CD4-positive, alpha-beta T cell treated with Interferon gamma for 1 hour (primary cell): ENCODE measurements at regions not wholly inside any gene's neighbourhood (a gene's known extent, or its start where the extent isn't known, plus 50 kb on each side); places are given as distances from the start of the nearest gene placed in this dataset.
"Not testable (repeated sequence)": the region's sequence is repeated elsewhere in the genome, so short reads cannot be mapped to it uniquely, and the experiment has no call there.

ENCODE experiments used
- DNase-seq: peaks from one replicate; pipeline ENCODE4 v3.0.0-alpha.2; 2020

DNA sequence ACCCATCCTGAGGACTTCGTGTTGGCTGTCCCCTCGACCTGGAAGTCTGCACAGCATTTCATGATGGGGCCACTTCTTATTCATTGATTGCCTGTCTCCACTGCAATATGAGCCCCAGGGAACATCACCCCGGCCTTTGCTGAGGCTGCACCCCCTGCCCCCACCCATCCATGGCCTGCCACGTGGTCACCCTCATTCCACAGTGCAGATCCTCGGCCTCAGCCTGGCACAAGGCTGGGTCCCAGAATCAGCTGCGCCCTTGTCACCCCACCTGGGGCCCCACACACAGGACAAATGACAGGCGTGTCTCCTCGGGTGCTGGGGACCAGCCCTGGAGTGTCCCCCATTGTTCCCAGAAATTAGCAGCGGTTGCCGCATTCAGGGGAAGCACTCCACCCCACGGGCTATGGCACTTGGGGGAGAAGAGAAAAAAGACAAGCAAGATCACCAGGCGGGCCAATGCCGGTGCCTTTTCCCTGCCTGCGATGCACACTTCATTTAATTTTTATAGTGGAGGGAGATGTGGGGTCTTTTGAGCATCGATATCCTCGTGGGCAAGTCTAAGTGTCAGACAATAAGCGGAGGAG, 157.4 kb downstream of the INHBB start:
- DNase-seq, result no peak

DNA sequence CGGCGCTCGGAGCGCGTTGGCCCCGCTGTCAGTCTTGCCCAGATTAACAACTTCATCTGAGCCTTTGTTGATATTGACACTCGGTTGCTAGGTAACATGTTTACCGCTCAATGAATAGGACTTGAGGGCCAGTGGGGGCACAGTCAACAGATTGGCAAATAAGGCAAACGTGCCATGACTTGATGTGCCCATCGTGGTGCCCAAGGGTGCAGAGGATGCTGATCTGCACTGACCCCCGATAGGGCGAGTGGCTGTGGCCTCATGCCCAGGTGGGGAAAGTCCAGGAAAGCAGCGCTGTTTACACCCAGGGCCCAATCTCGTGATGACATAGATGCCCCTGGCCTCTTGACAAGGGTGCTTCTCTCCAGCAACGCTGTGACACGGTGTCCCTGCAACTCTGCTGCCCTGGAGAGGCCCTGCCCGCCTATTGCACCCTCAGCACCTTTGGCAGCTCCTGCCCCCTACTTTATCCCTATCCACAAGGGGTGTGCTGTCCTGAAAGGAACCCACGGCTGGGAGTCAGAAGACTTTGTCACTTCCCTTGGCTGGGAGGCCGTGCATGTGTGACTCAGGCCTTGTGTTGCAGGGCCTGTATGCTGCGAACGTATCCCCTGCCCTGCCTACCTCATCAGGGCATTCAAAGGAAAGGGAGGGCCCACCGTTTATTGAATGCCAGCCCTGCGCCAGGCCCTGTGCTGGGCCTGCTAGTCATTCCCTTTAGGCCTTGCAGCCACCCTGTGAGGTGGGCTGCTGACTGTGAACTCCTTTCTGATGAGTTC, 158.0 kb downstream of the INHBB start:
- no peak for DNase-seq

DNA sequence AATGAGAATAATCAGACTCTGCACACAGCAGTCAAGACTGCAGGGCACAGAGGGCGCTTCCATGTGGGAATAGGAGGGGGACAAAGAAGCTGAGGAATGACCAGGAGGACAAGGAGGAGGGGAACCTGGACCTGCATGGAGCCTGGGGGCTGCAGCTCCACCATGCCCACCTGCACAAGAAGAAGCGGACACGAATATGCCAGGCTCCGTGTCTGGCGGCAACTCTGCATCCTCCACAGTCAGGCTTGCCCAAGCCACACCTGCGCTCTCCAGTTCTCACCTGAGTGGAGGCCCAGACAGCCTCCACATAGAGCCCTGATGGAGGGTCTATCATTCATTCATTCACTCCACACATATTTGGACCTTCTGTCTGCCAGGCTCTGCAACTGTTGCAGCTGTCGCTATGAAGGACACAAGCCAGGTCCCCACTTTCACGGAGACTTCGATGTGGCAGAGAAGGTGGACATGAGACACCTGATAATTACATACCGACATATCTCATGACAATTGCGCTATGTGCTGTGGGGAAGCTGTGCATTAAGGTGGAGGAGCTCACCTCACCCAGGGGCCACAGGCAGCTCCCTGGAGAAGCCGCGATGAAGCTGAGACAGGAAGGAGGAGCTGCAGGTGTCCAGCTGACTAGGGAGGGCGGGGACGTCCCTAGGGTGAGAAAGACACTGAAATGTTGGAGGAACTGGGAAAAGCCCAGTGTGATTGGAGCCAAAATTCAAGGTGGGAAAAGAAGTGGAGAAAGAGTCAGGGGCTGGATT, 159.2 kb downstream of the INHBB start:
- no peak for DNase-seq

DNA sequence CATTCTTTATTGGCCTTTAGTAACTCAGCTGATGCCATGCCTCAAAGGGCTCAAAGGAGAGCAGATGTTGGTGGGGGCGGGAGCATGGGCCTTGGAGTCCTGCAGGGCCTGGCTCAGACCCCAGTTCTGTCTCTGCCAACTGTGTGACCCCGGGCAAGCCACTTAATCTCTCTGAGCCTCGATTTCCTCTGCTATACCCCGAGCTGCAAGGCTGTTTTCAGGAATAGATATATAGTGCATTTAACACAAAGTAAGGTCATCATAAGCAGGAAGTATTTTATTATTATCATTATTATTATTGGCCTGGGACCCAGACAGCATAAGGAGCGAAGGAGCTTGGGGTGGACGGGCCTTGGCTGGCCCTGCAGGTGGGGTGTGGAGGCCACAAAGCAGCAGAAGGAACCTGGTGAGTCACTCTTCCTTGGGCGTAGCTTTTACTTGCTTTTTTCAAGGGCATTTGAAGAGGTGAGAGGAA, 162.7 kb downstream of the INHBB start:
- DNase-seq, result no peak

DNA sequence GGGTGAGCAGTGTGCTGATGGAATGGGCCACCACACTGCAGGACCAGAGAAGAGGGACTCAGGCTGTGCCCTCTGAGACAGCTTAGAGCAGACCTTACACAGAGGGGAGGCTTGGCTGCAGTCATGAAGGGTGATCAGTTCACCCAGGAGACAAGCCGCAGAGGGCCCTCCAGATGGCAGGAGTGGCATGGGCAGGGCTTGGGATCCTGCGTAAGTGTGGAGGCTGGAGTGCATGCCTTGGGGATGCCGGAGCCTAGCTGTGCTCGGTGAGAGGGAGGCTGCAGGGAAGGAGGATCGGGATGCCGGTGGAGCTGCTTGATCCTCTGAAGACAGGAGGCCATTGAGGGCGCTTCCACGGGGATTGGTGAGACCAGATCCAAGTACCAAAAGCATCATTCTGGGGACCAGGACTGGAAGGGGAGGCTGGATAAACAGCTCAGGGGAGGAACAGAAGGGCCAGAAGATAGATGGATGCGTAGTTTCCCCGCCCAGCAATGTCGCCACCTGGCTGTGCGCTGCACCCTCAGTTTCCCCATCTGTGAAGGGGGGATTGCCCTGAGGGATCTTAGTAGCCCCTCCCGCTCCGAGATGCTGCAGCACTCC, 163.4 kb downstream of the INHBB start:
- DNase-seq, result no peak

DNA sequence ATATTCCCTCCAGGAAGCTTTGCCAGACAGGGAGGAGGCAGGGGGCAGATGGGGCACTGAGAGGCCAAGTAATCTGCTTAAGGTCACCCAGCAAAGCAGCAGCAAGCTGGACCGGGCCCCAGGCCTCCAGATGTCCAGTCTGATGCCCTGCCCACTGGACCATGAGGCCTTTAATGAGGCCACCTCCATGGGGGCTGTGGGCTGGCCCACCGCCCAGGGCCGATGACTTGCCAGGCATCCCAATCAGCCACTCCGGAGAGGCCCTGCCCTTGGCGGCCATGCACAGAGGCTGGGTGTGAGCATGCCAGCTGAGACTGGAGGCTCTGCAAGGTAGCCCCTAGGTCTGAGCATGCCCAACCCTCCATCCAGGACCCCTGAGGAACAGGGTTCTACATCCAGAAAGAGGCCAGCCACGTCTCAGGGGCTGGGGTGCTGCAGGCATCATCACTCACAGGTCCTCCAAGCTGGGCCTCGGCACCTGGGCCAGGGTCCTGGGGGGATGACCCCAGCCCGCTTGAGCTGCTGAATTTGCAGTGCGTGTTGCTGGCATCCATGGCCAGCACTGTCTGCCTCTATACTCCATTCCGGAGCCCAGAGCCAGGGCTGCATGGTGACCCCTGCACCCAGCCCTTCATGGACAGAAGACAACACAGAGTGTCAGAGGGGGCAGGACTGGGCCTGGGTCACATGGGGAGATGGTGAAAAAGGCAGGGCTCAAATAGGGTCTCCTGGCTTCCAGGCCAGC, 164.2 kb downstream of the INHBB start:
- DNase-seq, result no peak

DNA sequence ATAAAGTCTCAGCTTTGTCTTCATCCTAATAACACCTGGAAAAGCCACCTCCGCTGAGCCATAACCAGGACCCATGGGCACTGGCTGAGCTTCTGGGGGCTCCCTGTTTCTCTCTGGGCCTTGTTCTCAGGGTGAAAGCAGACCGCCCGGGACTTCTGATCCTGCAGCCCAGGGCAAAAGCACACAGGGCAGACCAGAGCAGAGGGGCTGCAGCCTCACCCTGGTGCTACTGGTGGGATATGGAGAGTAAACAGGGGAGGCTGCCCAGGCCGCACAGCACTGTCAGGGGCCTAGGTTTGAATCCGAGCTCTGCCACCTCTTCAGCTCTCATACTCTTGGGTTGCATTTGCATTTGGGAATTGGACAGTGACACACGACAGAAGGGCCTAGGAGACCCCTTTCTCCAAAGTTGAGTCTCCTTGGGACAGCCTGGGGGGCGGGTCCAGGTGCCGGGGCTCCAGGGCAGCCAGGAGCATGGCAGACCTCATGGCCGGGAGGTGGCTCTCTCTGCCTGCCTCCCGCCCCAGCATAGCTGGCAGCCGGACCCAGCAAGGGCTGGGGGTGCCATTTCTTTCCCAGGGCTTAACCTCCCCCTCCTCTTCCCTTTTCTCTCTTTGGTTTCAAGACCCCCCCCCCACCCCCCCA, 164.9 kb downstream of the INHBB start:
- DNase-seq, result no peak

DNA sequence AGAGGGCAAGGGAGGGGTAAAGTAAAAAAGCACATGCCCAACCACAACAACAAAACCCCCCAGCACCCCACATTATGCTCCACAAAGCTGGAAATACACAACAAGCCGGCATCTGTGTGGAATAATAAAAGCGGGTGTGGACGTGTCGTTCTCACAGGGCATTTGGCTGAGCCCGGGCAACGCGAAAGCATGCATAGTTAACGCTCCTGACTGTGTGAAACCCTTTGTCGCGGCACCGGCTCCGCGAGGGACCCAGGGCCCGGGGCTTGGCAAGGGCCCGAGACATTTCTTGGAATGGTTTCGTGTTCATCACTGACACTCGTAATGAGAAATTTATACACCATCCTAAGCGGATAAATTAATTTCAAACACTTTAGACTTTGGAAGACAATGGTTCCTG, 165.6 kb downstream of the INHBB start:
- DNase-seq, result no peak

DNA sequence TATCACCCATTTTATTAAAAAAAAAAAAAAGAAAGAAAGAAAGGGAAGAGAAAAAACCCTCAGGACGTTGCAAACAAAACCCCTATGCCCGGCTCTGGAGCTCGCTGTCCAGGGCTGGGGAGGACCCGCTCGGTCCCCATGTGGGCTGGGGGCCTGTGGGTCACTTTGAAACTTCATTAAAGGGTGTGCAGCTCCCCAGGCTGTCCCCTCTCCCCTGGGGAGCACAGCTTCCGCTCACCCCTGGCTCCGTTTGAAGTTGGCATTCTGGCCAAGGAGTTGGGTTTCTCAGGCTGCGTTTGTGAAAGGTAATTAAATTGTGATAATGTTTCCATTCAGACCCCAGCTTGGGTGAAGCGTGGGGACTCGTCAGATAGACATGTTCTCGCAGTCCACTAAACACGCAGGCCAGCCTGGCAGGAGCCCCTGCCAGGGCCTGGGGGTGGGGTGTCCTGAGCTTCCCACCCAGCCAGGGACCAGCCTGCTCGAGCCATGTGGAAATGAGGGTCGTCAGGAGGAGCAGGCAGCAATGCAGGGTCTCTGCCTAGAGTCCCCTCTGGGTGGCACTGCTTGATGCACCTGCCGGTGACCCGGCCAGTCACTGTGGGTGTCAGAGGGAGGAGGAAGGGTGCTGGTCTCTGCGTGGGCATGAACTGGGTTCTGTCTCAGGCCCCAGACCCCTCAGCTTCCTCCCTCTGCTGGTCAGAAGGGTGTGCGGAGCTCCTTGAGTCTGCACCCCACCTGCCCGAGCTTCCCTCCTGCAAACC, 166.2 kb downstream of the INHBB start:
- DNase-seq, result no peak

DNA sequence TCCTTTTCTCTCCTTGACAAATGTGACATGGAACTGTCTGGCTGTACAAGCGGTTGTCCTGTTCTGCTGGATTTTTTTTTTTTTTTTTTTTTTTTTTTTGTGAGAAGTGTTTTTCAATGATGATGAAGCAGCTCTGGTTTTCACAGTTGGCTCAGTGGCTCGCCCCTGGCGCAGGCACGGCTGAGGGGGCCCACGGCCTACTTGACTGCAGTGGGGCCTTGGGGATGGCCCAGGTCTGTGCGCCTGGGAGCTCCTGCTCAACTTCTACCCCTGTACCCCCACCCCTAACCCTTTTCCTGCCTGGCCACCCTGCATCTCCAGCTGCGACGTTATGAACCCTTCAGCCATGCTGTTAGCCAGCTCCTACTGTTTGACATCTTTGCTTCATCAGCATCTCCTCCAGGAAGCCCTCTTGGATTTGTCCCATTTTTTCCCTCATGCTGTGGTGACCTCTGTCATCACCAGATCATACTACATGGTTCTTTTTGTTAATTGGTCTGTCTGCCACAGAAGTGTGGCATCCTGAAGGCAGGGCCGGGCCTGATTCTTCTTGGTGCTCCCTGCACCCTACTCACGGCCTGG, 167.9 kb downstream of the INHBB start:
- no peak for DNase-seq

DNA sequence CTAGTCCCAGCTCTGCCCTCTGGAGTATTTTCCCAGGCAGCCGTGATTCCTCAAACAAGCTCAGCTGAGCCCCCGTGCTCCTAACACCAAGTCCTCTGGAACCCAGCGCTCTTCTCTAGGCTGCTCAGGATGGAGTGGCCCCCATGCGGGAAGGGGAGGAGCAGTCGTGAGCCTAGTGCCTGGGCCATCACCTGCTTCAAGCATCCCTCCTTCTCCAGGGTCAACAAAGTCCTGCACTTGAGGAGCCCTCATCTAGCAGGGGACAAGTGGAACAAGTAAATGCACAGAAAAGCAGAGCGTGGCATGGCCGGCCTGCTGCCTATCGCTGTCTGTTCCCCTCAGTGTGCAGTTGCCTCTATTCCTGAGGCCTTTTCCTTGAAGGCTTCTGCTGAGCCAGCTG, 168.6 kb downstream of the INHBB start:
- DNase-seq, result no peak

DNA sequence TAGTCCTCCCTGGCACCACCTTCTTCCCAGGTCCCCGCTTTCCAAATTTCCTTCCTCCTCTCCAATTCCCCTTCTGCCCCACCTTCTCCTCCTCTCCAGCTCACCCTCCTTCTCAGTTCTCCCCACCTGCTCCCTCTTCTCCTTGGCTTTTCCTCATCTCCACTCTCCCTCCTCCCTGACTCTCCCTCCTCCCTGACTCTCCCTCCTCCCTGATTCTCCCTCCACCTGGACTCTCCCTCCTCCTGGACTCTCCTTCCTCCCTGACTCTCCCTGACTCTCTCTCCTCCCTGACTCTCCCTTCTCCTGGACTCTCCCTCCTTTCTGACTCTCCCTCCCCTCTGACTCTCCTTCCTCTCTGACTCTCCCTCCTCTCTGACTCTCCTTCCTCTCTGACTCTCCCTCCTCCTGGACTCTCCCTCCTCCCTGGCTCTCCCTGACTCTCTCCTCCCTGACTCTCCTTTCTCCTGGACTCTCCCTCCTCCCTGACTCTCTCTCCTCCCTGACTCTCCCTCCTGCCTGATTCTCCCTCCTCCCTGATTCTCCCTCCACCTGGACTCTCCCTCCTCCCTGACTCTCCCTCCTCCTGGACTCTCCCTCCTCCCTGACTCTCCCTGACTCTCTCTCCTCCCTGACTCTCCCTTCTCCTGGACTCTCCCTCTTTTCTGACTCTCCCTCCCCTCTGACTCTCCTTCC, 169.3 kb downstream of the INHBB start:
- not testable (repeated sequence) for DNase-seq

DNA sequence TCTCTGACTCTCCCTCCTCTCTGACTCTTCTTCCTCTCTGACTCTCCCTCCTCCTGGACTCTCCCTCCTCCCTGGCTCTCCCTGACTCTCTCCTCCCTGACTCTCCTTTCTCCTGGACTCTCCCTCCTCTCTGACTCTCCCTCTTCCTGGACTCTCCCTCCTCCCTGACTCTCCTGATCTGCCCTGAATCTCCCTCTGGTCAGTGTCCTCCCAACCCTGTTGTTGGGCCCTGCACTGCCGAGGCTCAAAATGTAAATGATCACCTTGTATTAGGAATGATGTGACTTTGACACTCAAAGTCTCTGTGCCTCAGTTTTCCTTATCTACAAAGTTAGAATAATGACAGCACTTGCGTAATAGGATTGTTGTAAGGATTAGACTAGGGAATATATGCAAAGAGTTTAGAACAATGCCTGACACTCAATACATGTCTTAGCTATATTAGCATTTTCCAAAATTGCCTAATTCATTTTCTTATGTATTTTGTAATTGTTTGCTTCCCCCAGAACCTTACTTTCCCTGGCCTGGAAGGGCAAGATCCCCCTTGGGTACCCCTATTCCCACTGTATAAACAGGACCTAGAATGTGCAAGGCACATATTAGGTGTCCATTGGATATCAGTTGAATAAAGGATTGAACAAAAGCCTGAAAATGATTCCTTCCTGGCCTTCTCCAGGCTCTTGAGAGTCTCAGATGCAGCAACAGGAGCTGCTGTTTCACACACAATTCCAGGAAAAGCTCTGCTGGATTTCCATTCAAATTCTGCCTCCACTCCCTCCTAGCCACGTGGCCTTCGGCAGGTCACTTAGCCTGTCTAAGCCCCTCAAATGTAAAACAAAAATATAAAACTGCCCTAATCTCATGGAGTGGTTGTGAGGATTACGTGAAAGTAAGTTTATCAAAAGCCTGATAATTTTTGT, 170.1 kb downstream of the INHBB start:
- no peak for DNase-seq

DNA sequence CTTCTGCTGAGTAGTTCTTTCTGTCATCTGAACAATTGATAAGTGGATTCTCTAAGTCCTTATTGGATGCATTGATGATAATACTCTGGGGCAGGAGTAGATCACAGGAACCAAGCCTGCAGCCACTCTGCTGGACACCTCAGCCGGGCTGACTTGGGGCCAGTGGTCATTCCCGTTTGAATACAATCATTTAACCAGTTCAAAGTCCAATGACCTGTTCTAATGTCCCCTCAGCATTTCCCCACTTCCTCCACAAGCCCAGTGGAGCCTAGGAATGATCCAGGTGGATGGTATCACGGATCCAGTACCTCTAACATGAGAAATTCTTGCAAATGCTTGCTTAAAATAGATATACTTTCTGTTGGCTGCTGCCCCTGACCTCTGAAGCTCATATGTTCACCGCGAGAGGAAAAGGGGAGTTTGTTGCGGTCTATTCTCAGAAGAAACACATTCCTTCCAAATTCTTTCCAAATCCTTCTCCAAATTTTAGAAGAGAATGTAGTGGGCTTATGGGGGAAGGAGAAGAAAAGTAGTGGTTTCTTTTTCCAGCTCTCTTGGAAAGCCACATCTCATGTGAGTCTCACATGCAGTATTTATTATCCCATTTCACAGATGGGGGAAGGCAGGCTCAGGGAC, 170.9 kb downstream of the INHBB start:
- no peak for DNase-seq

DNA sequence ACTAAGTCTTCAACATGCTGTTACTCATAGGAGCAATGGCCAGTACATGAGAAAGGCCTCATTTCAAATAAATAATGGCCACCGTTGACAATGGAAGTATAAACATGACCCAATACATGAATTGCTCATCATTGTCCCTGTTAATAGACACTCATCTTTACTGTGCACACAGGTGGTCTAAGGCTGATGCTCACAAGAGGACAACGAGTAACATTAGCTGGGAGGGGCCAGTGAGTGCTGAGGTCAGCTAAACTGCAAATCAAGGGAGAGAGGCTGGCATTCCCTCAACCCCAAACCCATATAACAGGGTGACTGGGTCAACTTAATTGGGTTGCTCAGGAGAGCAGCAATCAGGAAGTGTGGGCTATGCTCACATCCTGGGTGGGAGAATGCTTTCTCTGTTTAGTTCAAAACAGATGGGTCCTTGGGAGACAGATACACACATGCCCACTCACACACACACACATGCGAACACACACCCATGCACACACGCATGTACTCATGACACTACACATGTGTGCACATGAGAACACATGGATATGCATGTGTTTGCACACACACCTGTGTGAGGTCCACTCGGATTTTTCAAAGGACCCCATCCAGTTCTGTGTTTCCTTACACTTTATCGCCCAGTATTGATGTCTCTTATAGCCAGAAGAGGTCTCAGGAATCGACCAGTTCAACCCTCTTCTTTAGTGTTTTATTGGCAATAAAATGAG, 172.0 kb downstream of the INHBB start:
- no peak for DNase-seq

DNA sequence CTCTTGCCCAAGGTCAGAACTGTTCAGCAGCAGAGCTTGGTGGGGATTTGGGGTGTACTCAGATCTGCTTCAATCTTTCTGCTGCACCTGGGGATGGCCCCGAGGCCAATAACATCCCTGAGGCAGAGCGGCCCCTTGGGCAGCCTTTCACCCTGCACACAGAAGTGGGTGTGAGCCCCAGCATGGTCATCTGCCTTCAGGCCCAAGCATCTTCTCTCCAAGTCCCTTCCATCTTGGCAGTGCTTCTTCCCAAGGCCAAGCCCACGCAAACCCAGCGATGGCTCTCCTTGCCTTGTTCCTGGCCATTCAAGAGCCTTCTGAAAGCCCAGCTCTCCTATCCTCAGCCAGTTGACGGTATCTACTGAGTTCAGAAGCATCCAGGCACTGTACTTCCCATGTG, 172.9 kb downstream of the INHBB start:
- no peak for DNase-seq

DNA sequence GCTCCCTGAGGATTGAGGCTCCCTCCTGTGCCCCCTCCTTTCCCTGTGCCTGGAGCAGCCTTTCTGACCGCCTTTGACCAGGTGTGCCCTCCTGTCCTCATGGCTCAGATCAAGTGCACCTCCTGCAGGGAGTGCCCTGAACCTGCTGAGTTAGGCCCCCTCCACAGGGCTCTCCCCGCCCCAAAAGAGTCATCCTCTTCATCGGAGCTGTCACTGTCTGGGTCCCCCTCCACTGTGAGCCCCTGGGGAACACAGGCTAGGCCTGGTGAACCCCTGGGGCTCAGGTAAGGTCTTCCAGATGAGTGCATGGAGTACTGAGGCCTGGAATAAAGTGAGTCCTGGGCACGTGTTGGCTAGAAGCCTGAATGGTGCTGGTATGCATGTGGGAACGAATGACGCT, 173.5 kb downstream of the INHBB start:
- DNase-seq, result no peak

DNA sequence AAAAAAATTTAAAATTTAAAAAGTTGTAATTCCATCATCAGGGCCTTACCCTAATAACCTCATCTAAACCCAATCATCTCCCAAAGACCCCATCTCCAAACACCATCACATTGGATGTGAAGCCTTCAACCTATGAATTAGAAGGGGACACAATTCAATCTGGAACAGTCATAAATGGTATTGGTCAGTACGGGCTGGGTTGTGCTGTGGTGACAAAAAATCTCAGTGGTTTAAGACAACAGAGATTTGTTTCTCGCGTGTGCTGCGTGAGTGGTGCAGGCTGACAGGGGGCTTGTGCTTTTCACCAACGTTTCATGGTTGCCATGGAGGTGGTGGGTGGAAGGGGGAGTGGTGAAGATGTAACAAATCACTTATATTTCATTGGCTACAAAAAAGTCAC, 174.5 kb downstream of the INHBB start:
- DNase-seq, result no peak
